ENCODE measurements at regions not wholly inside any gene's neighbourhood (a gene's known extent, or its start where the extent isn't known, plus 50 kb on each side); places are given as distances from the start of the nearest gene placed in this dataset.

DNA sequence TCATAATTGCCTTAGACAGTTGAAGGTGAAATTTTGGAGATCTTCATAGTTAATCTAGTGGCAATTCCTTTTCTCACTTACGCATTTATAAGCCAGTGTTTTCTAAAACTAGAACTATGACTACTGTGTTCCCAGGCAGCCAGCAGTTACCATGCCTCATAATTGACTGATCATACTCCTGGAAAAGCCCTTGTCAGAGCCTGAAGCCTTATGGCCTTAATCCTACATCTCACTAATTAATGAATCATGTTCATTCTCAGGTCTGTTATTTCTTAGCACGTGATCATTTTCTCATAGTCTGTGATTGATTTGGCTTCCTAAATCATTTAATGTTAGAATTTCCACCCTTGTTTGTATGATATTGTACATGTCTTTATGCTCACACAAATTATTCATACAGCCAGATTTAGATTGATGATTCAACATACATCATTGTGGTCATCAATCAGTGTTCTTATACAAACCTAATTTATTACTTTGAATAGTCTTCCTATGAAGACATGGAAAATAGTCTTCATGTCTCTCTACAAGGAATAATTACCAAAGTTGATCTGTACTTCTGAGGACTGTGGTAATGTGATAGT is 132.6 kb upstream of the ASCC3 start:
- Histone ChIP-seq H3K9ac (ENCODE audit: extremely low read depth, insufficient read length, low read length) (no peak overlapping the region), H2AK5ac (ENCODE audit: insufficient read length, low read length) (no peak overlapping the region), H3K79me2 (ENCODE audit: insufficient read depth, low read length) (no peaks in the 10 kb centered on the region), H3K4me1 (ENCODE audit: insufficient read depth, low read length) (no peaks in the 10 kb centered on the region), H3K79me1 (ENCODE audit: insufficient read depth, low read depth, low read length, poor library complexity, severe bottlenecking) (no peaks in the 10 kb centered on the region), H2BK5ac (ENCODE audit: insufficient read length, low read length) (no peak overlapping the region), H2AFZ (ENCODE audit: low read length) (no peak overlapping the region), H2BK20ac (ENCODE audit: low read depth, low read length, poor library complexity, severe bottlenecking) (no peak overlapping the region), H2BK15ac (ENCODE audit: low read depth, low read length) (no peak overlapping the region), H4K20me1 (ENCODE audit: control insufficient read depth, insufficient read depth, insufficient read length) (no peaks in the 10 kb centered on the region), H3K23me2 (ENCODE audit: insufficient read length, low read depth, low read length, poor library complexity, severe bottlenecking) (no peaks in the 10 kb centered on the region), H3K23ac (ENCODE audit: insufficient read length, low read depth, low read length) (no peak overlapping the region), H3K56ac (ENCODE audit: insufficient read length, low read depth, low read length) (no peak overlapping the region), H3K9me3 (ENCODE audit: control insufficient read depth, low read depth, low read length) (no peaks in the 10 kb centered on the region), H3K18ac (ENCODE audit: insufficient read length, low read depth, low read length) (no peak overlapping the region), H3K4me2 (ENCODE audit: insufficient read depth, insufficient read length, low read length) (no peak overlapping the region), H3K4ac (ENCODE audit: low read depth, low read length) (no peak overlapping the region), H3K27me3 (ENCODE audit: insufficient read depth, low read length) (no peaks in the 10 kb centered on the region), H3K14ac (ENCODE audit: insufficient read depth, low read length) (no peak overlapping the region), H4K8ac (replicated peaks; ENCODE audit: insufficient read length, low read depth, low read length) (no peak overlapping the region), H4K91ac (ENCODE audit: insufficient read length, low read depth, low read length) (no peak overlapping the region), H2BK12ac (ENCODE audit: insufficient read length, low read depth, low read length) (no peak overlapping the region), H3K27ac (ENCODE audit: insufficient read length, low read depth, low read length) (no peak overlapping the region), H2BK120ac (ENCODE audit: low read depth, low read length, poor library complexity, severe bottlenecking) (no peak overlapping the region), H3T11ph (ENCODE audit: low read length) (no peak overlapping the region), H4K5ac (ENCODE audit: insufficient read length, low read depth, low read length) (no peak overlapping the region)
- H3K9me3 Mint-ChIP-seq, result no peaks in the 10 kb centered on the region
- TF ChIP-seq, protein P1, sequence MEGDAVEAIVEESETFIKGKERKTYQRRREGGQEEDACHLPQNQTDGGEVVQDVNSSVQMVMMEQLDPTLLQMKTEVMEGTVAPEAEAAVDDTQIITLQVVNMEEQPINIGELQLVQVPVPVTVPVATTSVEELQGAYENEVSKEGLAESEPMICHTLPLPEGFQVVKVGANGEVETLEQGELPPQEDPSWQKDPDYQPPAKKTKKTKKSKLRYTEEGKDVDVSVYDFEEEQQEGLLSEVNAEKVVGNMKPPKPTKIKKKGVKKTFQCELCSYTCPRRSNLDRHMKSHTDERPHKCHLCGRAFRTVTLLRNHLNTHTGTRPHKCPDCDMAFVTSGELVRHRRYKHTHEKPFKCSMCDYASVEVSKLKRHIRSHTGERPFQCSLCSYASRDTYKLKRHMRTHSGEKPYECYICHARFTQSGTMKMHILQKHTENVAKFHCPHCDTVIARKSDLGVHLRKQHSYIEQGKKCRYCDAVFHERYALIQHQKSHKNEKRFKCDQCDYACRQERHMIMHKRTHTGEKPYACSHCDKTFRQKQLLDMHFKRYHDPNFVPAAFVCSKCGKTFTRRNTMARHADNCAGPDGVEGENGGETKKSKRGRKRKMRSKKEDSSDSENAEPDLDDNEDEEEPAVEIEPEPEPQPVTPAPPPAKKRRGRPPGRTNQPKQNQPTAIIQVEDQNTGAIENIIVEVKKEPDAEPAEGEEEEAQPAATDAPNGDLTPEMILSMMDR (conservative IDR thresholded peaks at IDR 0.05), result no peak
- no peaks in the 10 kb centered on the region for H3K27me3 Mint-ChIP-seq (ENCODE audit: low read depth)
- H3K4me1 Mint-ChIP-seq, result no peaks in the 10 kb centered on the region; a peak in 1 of 4 replicates
- no peak for DNase-seq
- H3K36me3 Mint-ChIP-seq (ENCODE audit: insufficient read depth in 1 of 3, low read depth in 3 of 3), result no peaks in the 10 kb centered on the region
- no peak overlapping the region for H3K27ac Mint-ChIP-seq
- no CpG with 5 or more reads among the region's 2 CpGs for WGBS (ENCODE audit: extremely low coverage, insufficient read length, low lambda C conversion rate)
- no peak overlapping the region for H3K4me3 Mint-ChIP-seq

Data from H9 (cell line).